Spinal cord (tissue), 9 donors: ENCODE measurements at regions not wholly inside any gene's neighbourhood (a gene's known extent, or its start where the extent isn't known, plus 50 kb on each side); places are given as distances from the start of the nearest gene placed in this dataset.

Experiments used
- DNase-seq, 6 donors: peaks; one replicate each; pipeline versions ENCODE4 v3.0.0 to v3.0.0-alpha.2; 2013 to 2015; ENCODE audit warnings: low spot score in 6 of 6, low read depth in 4 of 6
- H3K27ac ChIP-seq: one replicate; pipeline ENCODE4 v1.5.1; 2013; ENCODE audit warnings: low read depth, low read length, control low read depth
- H3K27me3 ChIP-seq: one replicate; pipeline ENCODE4 v1.6.1; 2013; ENCODE audit warnings: low read length; ENCODE audit not compliant: control insufficient read depth, insufficient read depth
- H3K36me3 ChIP-seq: one replicate; pipeline ENCODE4 v1.6.1; 2013; ENCODE audit warnings: low read length; ENCODE audit not compliant: control insufficient read depth, insufficient read depth
- H3K4me1 ChIP-seq: one replicate; pipeline ENCODE4 v1.6.1; 2013; ENCODE audit warnings: low read length; ENCODE audit not compliant: control insufficient read depth, insufficient read depth
- H3K4me3 ChIP-seq: one replicate; pipeline ENCODE4 v1.5.1; 2013; ENCODE audit warnings: low read depth, low read length, control low read depth
- H3K9me3 ChIP-seq: one replicate; pipeline ENCODE4 v1.6.1; 2013; ENCODE audit warnings: low read length; ENCODE audit not compliant: control insufficient read depth, insufficient read depth
- WGBS: methylation state at CpG from one replicate; pipeline ENCODE4 v1.1.5; 2013; ENCODE audit warnings: missing lambda C conversion rate; ENCODE audit not compliant: insufficient coverage; 5-methylcytosine and 5-hydroxymethylcytosine counted together
- donor health status: healthy.

- Histone ChIP-seq H3K36me3 (no peaks in the 10 kb centered on the region), H3K4me1 (peaks cover 2% of the 10 kb centered on the region), H3K9me3 (no peaks in the 10 kb centered on the region), H3K27me3 (no peaks in the 10 kb centered on the region), H3K27ac (no peak overlapping the region), H3K4me3 (no peak overlapping the region)
- WGBS = 40% methylated on average over 1 of the region's 1 CpG
- no peak for DNase-seq
Measured at GRCh38 chr11:122434786-122435185, 220.7 kb upstream of the UBASH3B start.

GRCh38 chr11:122430490-122430889 is 225.0 kb upstream of the UBASH3B start:
- DNase-seq = no peak
- H3K9me3 ChIP-seq = no peaks in the 10 kb centered on the region
- no peak overlapping the region for H3K4me3 ChIP-seq
- H3K27ac ChIP-seq = no peak overlapping the region
- H3K27me3 ChIP-seq = no peaks in the 10 kb centered on the region
- H3K4me1 ChIP-seq = no peaks in the 10 kb centered on the region
- 95% methylated on average over 3 of the region's 4 CpGs for WGBS
- no peaks in the 10 kb centered on the region for H3K36me3 ChIP-seq

DNA sequence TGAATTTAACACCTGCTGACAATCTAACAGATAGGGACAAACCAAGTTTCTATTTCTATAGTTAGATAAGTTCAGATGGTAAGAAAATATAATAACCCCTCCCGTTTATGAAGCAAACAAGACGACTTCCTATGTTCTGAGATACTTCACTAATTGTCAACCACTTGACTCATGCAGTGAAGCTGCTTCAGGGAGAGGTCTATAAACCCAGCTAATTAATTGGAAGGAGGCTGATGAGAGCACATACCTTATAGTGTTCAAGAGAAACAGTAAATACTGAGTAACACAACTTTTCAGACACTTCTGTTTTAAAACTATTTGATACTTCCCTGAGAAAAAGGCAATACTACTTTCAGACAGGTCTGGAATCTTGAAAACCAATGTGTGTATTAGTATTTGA is 229.4 kb upstream of the UBASH3B start:
- Histone ChIP-seq H3K9me3 (no peaks in the 10 kb centered on the region), H3K36me3 (no peaks in the 10 kb centered on the region), H3K27ac (no peak overlapping the region), H3K4me1 (no peaks in the 10 kb centered on the region), H3K4me3 (no peak overlapping the region), H3K27me3 (no peaks in the 10 kb centered on the region)
- WGBS = no CpG with 5 or more reads among the region's 2 CpGs
- no peak for DNase-seq

DNA sequence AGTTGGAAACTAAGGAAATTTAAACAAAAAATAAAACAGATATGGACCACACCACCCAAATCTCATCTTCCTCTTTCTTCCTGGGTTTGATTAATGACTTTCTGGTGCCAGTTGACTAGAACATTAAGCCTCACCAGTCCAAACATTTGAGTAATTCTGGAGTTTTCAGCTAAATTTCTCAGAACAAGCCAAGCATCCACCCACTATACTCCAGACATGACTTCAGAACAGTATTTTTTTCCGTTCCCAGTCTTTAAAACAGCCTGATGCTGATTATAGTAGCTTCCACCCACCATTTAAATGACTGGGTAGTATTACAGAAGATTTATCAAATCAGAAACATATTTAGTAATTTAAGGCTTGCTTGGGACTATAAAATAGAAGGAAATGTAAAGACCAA is 230.9 kb upstream of the UBASH3B start:
- DNase-seq = no peak
- no CpG with 5 or more reads among the region's 1 CpG for WGBS
- Histone ChIP-seq H3K27ac (no peak overlapping the region), H3K36me3 (no peaks in the 10 kb centered on the region), H3K9me3 (no peaks in the 10 kb centered on the region), H3K4me3 (no peak overlapping the region), H3K4me1 (no peaks in the 10 kb centered on the region), H3K27me3 (no peaks in the 10 kb centered on the region)

DNA sequence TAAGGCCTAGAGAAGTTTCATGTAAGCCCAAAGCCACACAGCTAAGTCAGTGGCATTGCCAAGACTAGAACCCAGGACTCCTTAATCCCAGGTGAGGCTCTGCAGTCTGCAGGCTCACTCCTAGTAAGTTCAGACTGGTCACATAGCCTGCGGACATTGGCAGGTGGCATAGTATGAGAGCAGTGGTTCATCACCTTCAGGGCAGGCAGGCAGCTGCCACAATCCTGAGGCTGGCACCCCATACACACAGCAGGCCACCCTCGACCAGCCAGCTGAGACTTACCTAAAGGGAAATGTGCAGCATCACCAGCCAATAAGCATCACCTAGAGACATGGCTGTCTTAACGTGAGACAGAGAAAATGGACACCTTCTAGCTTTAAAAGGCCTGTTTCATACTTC is 231.6 kb upstream of the UBASH3B start:
- Histone ChIP-seq H3K4me3 (no peak overlapping the region), H3K4me1 (no peaks in the 10 kb centered on the region), H3K9me3 (no peaks in the 10 kb centered on the region), H3K27ac (no peak overlapping the region), H3K36me3 (no peaks in the 10 kb centered on the region), H3K27me3 (no peaks in the 10 kb centered on the region)
- WGBS = 86% methylated on average over 3 of the region's 3 CpGs
- DNase-seq = no peak

DNA sequence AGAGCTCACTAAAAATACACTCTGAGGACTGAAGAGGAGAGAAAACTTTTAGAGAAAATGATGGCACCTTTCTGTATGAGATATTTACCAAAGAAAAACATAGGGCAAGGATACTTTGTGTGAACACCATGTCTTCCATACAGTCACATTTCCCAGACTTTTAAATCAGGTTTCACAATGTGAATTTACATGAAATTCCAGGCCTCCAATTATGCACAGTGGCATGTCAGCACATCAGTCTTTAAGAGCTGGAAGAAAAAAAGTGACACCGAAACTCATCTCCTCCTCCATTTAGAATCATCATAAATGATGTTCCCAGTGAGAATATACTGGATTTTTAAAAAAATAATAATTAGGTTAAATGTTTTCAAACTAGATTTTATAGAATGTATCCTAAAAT is 232.2 kb upstream of the UBASH3B start:
- no peaks in the 10 kb centered on the region for H3K36me3 ChIP-seq
- no peak overlapping the region for H3K4me3 ChIP-seq
- DNase-seq = no peak
- no peaks in the 10 kb centered on the region for H3K9me3 ChIP-seq
- no peak overlapping the region for H3K27ac ChIP-seq
- no peaks in the 10 kb centered on the region for H3K4me1 ChIP-seq
- H3K27me3 ChIP-seq = no peaks in the 10 kb centered on the region
- WGBS = no CpG with 5 or more reads among the region's 1 CpG

- H3K9me3 ChIP-seq = no peaks in the 10 kb centered on the region
- no peaks in the 10 kb centered on the region for H3K36me3 ChIP-seq
- H3K27ac ChIP-seq = no peak overlapping the region
- H3K4me1 ChIP-seq = no peaks in the 10 kb centered on the region
- H3K4me3 ChIP-seq = no peak overlapping the region
- WGBS = 86% methylated on average over 4 of the region's 4 CpGs
- H3K27me3 ChIP-seq = no peaks in the 10 kb centered on the region
- DNase-seq = no peak
Measured at GRCh38 chr11:122422682-122423081, 232.8 kb upstream of the UBASH3B start.

- H3K4me3 ChIP-seq = no peak overlapping the region
- no peaks in the 10 kb centered on the region for H3K36me3 ChIP-seq
- H3K4me1 ChIP-seq = no peaks in the 10 kb centered on the region
- H3K9me3 ChIP-seq = no peaks in the 10 kb centered on the region
- H3K27me3 ChIP-seq = no peaks in the 10 kb centered on the region
- 91% methylated on average over 2 of the region's 3 CpGs for WGBS
- no peak for DNase-seq
- no peak overlapping the region for H3K27ac ChIP-seq
Measured at GRCh38 chr11:122421702-122422101, 233.8 kb upstream of the UBASH3B start.

- H3K4me1 ChIP-seq = no peaks in the 10 kb centered on the region
- H3K27me3 ChIP-seq = no peaks in the 10 kb centered on the region
- no peaks in the 10 kb centered on the region for H3K36me3 ChIP-seq
- no peak for DNase-seq
- H3K4me3 ChIP-seq = no peak overlapping the region
- WGBS = 100% methylated on average over 3 of the region's 3 CpGs
- H3K27ac ChIP-seq = no peak overlapping the region
- H3K9me3 ChIP-seq = peaks cover 8% of the 10 kb centered on the region
Measured at GRCh38 chr11:122418032-122418431, 237.5 kb upstream of the UBASH3B start.

GRCh38 chr11:122414406-122415018 is 241.0 kb upstream of the UBASH3B start:
- Histone ChIP-seq H3K27me3 (no peaks in the 10 kb centered on the region), H3K27ac (no peak overlapping the region), H3K36me3 (no peaks in the 10 kb centered on the region), H3K9me3 (peaks cover 8% of the 10 kb centered on the region), H3K4me3 (no peak overlapping the region), H3K4me1 (no peaks in the 10 kb centered on the region)
- no peak for DNase-seq
- 94% methylated on average over 2 of the region's 2 CpGs for WGBS
